ENCODE measurements at regions not wholly inside any gene's neighbourhood (a gene's known extent, or its start where the extent isn't known, plus 50 kb on each side); places are given as distances from the start of the nearest gene placed in this dataset.

- DNase-seq (ENCODE audit: low read depth): no peak
- TF ChIP-seq MAX (IDR thresholded peaks at IDR 0.05; ENCODE audit: low read depth, low read length) (no peak), CTCF (IDR thresholded peaks at IDR 0.05; ENCODE audit: low read depth, low read length) (no peak), POLR2A (IDR thresholded peaks at IDR 0.05; ENCODE audit: extremely low read depth, insufficient read length) (no peak), MYC (IDR thresholded peaks at IDR 0.05; ENCODE audit: low read depth, low read length) (no peak)
- no peak overlapping the region for H3K4me3 ChIP-seq (ENCODE audit: low read depth, low read length)
Observed at GRCh38 chr17:79341222-79341780, 266.7 kb downstream of the ENGASE start.

GRCh38 chr17:79340333-79341221 lies 266.0 kb downstream of the ENGASE start:
- TF ChIP-seq MYC (IDR thresholded peaks at IDR 0.05; ENCODE audit: low read depth, low read length) (no peak), CTCF (IDR thresholded peaks at IDR 0.05; ENCODE audit: low read depth, low read length) (no peak), MAX (IDR thresholded peaks at IDR 0.05; ENCODE audit: low read depth, low read length) (no peak), POLR2A (IDR thresholded peaks at IDR 0.05; ENCODE audit: extremely low read depth, insufficient read length) (no peak)
- H3K4me3 ChIP-seq (ENCODE audit: low read depth, low read length): no peak overlapping the region
- DNase-seq (ENCODE audit: low read depth): no peak

- TF ChIP-seq POLR2A (IDR thresholded peaks at IDR 0.05; ENCODE audit: extremely low read depth, insufficient read length) (no peak), MYC (IDR thresholded peaks at IDR 0.05; ENCODE audit: low read depth, low read length) (no peak), CTCF (IDR thresholded peaks at IDR 0.05; ENCODE audit: low read depth, low read length) (no peak), MAX (IDR thresholded peaks at IDR 0.05; ENCODE audit: low read depth, low read length) (no peak)
- DNase-seq (ENCODE audit: low read depth): no peak
- no peak overlapping the region for H3K4me3 ChIP-seq (ENCODE audit: low read depth, low read length)
Observed at GRCh38 chr17:79339321-79339720, 264.7 kb downstream of the ENGASE start.

GRCh38 chr17:79338604-79339003 lies 264.0 kb downstream of the ENGASE start:
- TF ChIP-seq MYC (IDR thresholded peaks at IDR 0.05; ENCODE audit: low read depth, low read length) (no peak), MAX (IDR thresholded peaks at IDR 0.05; ENCODE audit: low read depth, low read length) (no peak), CTCF (IDR thresholded peaks at IDR 0.05; ENCODE audit: low read depth, low read length) (no peak), POLR2A (IDR thresholded peaks at IDR 0.05; ENCODE audit: extremely low read depth, insufficient read length) (no peak)
- no peak overlapping the region for H3K4me3 ChIP-seq (ENCODE audit: low read depth, low read length)
- DNase-seq (ENCODE audit: low read depth): no peak

- H3K4me3 ChIP-seq (ENCODE audit: low read depth, low read length): no peak overlapping the region
- no peak for TF ChIP-seq MYC (IDR thresholded peaks at IDR 0.05; ENCODE audit: low read depth, low read length)
- TF ChIP-seq POLR2A (IDR thresholded peaks at IDR 0.05; ENCODE audit: extremely low read depth, insufficient read length): no peak
- no peak for TF ChIP-seq CTCF (IDR thresholded peaks at IDR 0.05; ENCODE audit: low read depth, low read length)
- no peak for TF ChIP-seq MAX (IDR thresholded peaks at IDR 0.05; ENCODE audit: low read depth, low read length)
- no peak for DNase-seq (ENCODE audit: low read depth)
Observed at GRCh38 chr17:79338152-79338551, 263.5 kb downstream of the ENGASE start.
